ENCODE measurements at regions not wholly inside any gene's neighbourhood (a gene's known extent, or its start where the extent isn't known, plus 50 kb on each side); places are given as distances from the start of the nearest gene placed in this dataset.

- H3K4me1 ChIP-seq (ENCODE audit: insufficient read depth, low read length, poor library complexity, severe bottlenecking) = no peaks in the 10 kb centered on the region
- H3K9me3 ChIP-seq (ENCODE audit: low read length) = no peaks in the 10 kb centered on the region
- H3K79me2 ChIP-seq (ENCODE audit: insufficient read depth, low read depth, low read length) = no peaks in the 10 kb centered on the region
- intact Hi-C loops (cut with micrococcal nuclease; ENCODE audit: unreplicated experiment) = no loop called here
- no peak overlapping the region for H3K27ac ChIP-seq (ENCODE audit: low read depth, low read length, poor library complexity, severe bottlenecking)
- H3K4me3 ChIP-seq (ENCODE audit: low read depth, low read length, poor library complexity, severe bottlenecking) = no peak overlapping the region
- TF ChIP-seq EZH2phosphoT487 (IDR thresholded peaks at IDR 0.05; ENCODE audit: borderline replicate concordance, low read depth, low read length) = no peak
- TF ChIP-seq CTCF (conservative IDR thresholded peaks at IDR 0.05; ENCODE audit: low read length) = no peak
- no TSS peak for BruUV-seq (replicated peaks)
- no peaks in the 10 kb centered on the region for H3K9me2 ChIP-seq (ENCODE audit: insufficient read depth, low read length)
- ChIA-PET POLR2A (no interaction called here), CTCF (ENCODE audit: unreplicated experiment) (no interaction called here)
- no peaks in the 10 kb centered on the region for H4K20me1 ChIP-seq (ENCODE audit: insufficient read depth, low read length)
- no peaks in the 10 kb centered on the region for H3K36me3 ChIP-seq (ENCODE audit: insufficient read depth, low read length)
- no peak overlapping the region for H3K4me2 ChIP-seq (ENCODE audit: low read length)
- H2AFZ ChIP-seq (ENCODE audit: low read length) = no peak overlapping the region
- DNase-seq (ENCODE audit: low spot score) = no peak
These were observed 58.4 kb upstream of the CDH5 start for GRCh38 chr16:66308096-66308495.

- intact Hi-C loops (cut with micrococcal nuclease; ENCODE audit: unreplicated experiment) = no loop called here
- Histone ChIP-seq H3K9me3 (ENCODE audit: low read length) (no peaks in the 10 kb centered on the region), H3K4me2 (ENCODE audit: low read length) (no peak overlapping the region), H3K9me2 (ENCODE audit: insufficient read depth, low read length) (no peaks in the 10 kb centered on the region), H3K27ac (ENCODE audit: low read depth, low read length, poor library complexity, severe bottlenecking) (no peak overlapping the region), H3K4me1 (ENCODE audit: insufficient read depth, low read length, poor library complexity, severe bottlenecking) (no peaks in the 10 kb centered on the region), H3K79me2 (ENCODE audit: insufficient read depth, low read depth, low read length) (no peaks in the 10 kb centered on the region), H4K20me1 (ENCODE audit: insufficient read depth, low read length) (no peaks in the 10 kb centered on the region), H3K4me3 (ENCODE audit: low read depth, low read length, poor library complexity, severe bottlenecking) (no peak overlapping the region), H3K36me3 (ENCODE audit: insufficient read depth, low read length) (no peaks in the 10 kb centered on the region), H2AFZ (ENCODE audit: low read length) (no peak overlapping the region)
- no TSS peak for BruUV-seq (replicated peaks)
- CTCF ChIA-PET (ENCODE audit: unreplicated experiment) = no interaction called here
- TF ChIP-seq EZH2phosphoT487 (IDR thresholded peaks at IDR 0.05; ENCODE audit: borderline replicate concordance, low read depth, low read length) = no peak
- TF ChIP-seq CTCF (conservative IDR thresholded peaks at IDR 0.05; ENCODE audit: low read length) = no peak
- DNase-seq (ENCODE audit: low spot score) = no peak
- POLR2A ChIA-PET = no interaction called here
These were observed 59.9 kb upstream of the CDH5 start for GRCh38 chr16:66306366-66307150.

GRCh38 chr16:66304961-66305360 is 61.5 kb upstream of the CDH5 start:
- Histone ChIP-seq H3K79me2 (ENCODE audit: insufficient read depth, low read depth, low read length) (no peaks in the 10 kb centered on the region), H4K20me1 (ENCODE audit: insufficient read depth, low read length) (no peaks in the 10 kb centered on the region), H3K36me3 (ENCODE audit: insufficient read depth, low read length) (no peaks in the 10 kb centered on the region), H3K27ac (ENCODE audit: low read depth, low read length, poor library complexity, severe bottlenecking) (no peak overlapping the region), H3K4me1 (ENCODE audit: insufficient read depth, low read length, poor library complexity, severe bottlenecking) (no peaks in the 10 kb centered on the region), H3K9me2 (ENCODE audit: insufficient read depth, low read length) (no peaks in the 10 kb centered on the region), H2AFZ (ENCODE audit: low read length) (no peak overlapping the region), H3K4me2 (ENCODE audit: low read length) (no peak overlapping the region), H3K4me3 (ENCODE audit: low read depth, low read length, poor library complexity, severe bottlenecking) (no peak overlapping the region), H3K9me3 (ENCODE audit: low read length) (no peaks in the 10 kb centered on the region)
- DNase-seq (ENCODE audit: low spot score) = no peak
- BruUV-seq (replicated peaks) = no TSS peak
- POLR2A ChIA-PET = no interaction called here
- CTCF ChIA-PET (ENCODE audit: unreplicated experiment) = no interaction called here
- intact Hi-C loops (cut with micrococcal nuclease; ENCODE audit: unreplicated experiment) = no loop called here
- TF ChIP-seq CTCF (conservative IDR thresholded peaks at IDR 0.05; ENCODE audit: low read length) (no peak), EZH2phosphoT487 (IDR thresholded peaks at IDR 0.05; ENCODE audit: borderline replicate concordance, low read depth, low read length) (no peak)
